Stimulated activated CD4-positive, alpha-beta T cell treated with anti-CD3 and anti-CD28 coated beads, Interleukin-2, amount 100 ng/mL, for 4 hours (primary cell): ENCODE measurements at regions not wholly inside any gene's neighbourhood (a gene's known extent, or its start where the extent isn't known, plus 50 kb on each side); places are given as distances from the start of the nearest gene placed in this dataset.

Experiments
- DNase-seq: peaks from one replicate; pipeline ENCODE4 v3.0.0-alpha.2; 2020; ENCODE audit warnings: low read depth

- DNase-seq, result no peak
Measured at GRCh38 chr3:22476976-22477375, 726.0 kb upstream of the ZNF385D start.

DNA sequence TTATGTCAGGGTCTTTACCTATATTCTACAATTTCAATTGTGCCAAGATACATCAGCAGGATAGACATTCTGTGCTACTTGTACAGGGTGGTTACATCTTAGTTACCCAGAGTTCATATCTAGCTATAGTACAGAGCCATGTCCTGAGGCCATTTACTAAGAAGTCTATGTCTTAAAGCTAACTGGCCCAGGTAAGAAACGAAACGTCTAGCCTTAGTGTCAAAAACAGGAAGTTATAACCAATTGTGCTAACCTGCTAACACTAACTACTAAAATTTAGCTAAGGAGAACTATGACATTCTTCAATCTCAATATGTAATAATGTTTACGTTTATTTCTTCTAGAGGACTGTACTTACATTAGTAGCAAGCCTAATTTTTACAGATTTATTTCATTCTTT lies 717.2 kb upstream of the UBE2E2 start:
- DNase-seq, result no peak

- DNase-seq, result no peak
Measured at GRCh38 chr3:22490747-22491146, 712.4 kb upstream of the UBE2E2 start.

GRCh38 chr3:22491344-22491743 lies 711.8 kb upstream of the UBE2E2 start:
- no peak for DNase-seq

GRCh38 chr3:22492342-22492741 lies 710.8 kb upstream of the UBE2E2 start:
- DNase-seq, result no peak

DNA sequence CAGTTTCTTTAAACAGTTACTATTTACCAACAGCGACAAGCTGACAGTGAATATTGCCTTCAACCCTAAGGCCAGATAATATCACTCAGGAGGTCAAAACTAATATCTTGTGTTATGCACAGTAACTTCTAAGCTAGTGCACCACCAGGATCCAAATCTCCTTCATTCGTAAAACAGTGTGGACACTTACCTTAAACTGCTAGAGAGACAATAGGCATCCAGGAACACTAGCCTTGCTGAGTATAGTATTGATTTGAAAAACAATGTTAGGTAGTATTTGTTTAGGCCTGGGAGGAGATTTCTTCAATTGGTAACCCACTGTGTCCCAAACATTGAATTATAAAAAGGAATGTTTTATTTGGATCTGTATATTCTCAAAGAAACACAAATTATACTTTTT lies 707.9 kb upstream of the UBE2E2 start:
- no peak for DNase-seq

DNA sequence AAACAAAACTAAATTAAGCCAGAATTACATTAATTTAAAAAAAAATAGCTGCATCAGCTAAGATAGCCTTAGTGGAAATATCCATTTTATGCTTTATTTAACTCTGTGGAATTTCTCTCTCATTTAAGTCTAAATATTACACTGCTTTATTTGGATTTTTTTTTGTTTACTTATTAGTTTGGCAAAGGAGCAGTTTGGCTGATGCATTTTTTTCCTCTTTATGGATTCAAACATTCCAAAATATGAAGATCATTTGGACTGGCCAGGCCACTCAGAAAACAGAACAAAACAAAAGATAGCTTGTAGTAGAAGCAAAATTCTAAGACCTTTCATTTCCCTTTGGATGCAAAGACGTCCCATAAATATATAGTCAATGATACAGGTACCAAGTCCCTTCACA lies 707.3 kb upstream of the UBE2E2 start:
- DNase-seq, result no peak

DNA sequence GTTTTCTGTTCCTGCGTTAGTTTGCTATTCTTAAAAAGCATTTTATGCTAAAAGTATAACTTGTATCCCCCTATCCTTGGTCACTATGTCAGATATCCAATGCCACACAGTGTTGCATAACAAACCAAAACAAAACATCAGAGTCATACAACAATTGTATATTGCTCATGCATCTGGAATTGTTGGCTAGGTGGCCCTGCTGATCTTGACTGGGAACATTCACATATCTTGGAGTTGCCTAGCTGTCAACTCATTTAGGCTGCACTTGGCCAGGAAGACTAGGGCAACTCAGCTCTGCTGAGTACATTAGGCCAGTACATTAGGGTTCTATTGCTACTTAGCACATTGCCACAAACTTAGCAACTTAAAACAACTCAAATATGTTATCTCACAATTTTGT lies 706.5 kb upstream of the UBE2E2 start:
- no peak for DNase-seq

DNA sequence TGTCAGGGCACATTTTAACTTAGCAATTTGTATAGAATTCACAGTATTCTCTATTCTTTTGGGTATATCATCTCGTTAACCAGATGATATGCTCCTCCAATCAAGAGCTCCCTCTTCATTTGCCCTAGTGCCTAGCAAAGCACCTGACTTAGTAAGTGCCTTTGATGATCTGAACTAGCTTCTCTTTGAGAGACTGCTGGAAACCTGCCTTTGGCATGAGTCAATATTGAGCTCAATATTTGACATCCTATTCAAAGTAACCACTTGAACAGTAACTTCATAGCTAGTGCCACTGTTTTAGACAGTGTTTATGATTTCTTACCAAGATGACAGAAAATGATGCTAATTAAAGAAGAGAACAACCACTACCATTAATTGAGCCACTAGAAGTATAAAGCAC lies 696.3 kb upstream of the UBE2E2 start:
- DNase-seq, result no peak

DNA sequence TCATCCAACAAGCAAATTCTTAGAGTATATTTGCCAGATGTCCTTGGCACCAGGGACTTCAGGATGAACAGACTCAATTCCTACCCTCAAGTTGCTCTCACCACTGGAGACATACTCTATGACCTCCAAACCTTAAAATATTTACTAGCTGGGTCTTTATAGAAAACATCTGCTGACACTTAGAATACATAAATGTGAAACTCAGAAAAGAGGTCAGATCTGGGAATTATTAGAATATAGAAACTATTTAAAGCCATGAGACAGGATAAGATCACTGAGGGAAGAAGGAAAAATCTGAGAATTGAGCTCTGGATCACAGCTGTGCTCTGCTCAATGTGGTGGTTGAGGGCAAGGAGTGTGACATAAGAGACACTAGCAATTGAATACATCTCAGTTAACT lies 695.4 kb upstream of the UBE2E2 start:
- no peak for DNase-seq

- DNase-seq, result no peak
Measured at GRCh38 chr3:22523925-22524324, 679.2 kb upstream of the UBE2E2 start.

DNA sequence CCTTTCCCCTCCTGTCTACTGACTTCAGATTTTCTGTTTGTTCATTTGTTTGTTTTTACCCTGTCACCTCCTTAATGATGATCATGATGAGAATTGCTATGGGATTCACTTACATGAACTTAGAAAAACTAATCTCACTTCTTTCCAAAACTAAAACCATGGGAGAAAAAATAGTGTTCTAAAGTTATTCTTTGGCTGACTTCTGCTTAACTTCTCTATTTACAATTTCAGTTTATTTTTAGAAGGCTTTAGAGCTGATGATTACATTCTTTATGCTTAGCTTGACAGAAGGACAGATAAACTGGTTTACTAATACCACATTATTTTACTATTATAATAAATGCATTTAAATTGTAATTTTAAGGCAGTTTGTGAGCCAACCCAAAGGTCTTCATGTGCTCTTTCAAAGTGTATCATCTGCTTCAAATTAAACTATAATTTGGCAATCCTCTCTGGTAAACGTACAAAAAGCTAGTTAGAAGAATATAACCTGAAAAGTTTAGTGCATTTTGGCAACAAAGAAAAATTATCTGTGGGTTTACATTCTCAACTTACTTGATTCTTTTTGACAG lies 676.8 kb upstream of the UBE2E2 start:
- DNase-seq, result no peak

DNA sequence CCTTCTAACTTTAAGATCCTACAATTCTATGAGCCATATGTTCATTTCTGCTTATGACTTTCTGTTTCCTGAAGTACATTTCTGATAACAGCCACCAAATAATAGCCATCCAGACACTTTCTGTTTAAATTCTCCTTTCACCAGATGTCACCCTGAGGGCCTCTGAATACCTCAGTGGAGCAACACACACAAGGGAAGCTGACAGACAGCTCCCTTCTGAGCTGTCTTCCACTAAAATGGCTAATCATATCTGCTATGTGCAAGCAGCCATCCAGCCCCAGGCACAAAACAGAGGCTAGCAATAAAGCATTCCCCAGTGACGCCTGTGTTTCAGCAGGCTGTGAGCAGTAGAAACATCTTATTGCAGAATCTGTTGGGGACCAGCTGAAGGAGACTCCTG lies 666.6 kb upstream of the UBE2E2 start:
- DNase-seq, result no peak

GRCh38 chr3:22537560-22537959 lies 665.6 kb upstream of the UBE2E2 start:
- no peak for DNase-seq

DNA sequence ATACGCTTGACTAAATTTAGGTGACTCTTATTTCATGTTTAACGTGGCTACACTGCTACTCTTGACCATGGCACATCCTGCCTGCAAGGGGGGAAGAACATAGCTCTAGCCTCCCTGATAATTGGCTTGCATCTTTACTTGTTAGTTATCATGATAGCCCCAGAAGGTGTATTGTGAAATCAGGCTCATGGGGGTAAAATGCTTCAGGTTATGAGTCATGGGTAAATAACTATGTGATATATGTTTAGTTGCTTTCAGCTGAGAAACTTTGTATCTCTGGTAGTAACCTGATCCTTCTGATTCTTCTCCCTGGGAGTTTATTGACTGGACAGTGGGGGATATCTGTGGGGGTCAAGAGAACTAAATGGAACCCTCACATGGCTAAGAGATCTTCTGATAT lies 660.8 kb upstream of the UBE2E2 start:
- no peak for DNase-seq

DNA sequence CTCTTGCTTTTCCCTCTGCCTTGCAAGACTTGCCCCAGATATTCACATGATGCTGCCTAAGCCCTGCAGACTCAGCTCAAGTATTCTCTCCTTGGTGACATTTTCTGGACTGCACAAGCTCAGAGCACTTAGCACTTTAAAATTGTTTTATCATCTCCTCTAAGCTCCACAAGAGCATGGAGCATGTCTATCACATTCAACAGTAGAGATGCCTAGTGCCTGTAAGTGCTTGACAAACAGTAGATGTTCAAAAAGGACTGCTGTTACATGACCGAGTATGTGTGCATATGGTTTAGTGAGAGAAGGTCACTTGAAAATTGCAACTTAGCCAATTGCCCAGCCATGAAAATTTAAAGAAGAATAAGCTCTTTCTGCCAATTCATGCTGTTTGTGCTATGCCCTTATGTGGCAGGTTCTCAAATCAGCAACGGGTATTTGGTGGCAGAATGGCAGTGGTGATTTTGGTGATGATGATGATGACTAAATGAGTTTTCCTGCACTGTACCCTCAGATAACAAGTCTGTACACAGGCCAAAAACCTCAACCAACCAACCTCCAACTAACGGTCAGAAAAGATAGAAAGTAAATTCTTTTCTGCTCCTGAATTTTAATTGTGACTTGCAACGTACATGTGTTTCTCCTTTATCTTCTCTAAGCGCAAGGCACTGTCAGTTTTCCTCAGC lies 647.2 kb upstream of the UBE2E2 start:
- DNase-seq, result no peak

DNA sequence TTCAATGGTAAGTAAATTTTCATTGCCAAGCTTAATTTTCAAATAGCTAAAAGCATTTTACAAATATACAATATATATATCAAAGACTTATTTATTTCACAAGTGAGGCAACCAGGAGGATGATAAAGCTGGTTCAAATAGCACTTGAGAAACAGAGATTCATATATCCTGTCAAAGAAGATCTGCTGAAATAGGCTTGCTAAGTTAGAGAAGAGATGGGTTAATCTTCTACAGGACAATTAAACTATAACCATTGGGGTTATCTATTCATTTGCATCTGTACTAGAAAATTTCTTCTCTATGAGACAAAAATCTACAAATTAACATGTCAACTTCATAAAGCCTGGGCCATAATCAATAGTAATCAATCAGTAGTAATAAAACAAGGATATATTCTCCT lies 637.7 kb upstream of the UBE2E2 start:
- DNase-seq, result no peak

DNA sequence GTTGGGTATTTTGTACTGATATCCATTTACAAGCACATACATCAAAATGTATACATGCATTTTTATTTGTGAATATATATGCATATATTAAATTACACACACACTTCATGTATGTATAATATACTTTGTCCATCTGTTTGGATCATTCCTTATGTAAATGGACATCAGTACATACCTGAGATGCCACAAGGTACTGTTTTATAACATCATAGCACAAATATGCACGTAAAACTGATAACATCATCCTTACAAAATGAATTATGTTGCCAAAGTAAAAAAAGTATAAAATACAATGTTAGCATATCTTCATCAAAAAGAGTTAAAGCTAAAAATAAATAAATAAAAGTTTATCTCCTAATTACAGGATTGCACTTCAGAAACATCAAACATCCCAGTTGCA lies 634.8 kb upstream of the UBE2E2 start:
- no peak for DNase-seq

DNA sequence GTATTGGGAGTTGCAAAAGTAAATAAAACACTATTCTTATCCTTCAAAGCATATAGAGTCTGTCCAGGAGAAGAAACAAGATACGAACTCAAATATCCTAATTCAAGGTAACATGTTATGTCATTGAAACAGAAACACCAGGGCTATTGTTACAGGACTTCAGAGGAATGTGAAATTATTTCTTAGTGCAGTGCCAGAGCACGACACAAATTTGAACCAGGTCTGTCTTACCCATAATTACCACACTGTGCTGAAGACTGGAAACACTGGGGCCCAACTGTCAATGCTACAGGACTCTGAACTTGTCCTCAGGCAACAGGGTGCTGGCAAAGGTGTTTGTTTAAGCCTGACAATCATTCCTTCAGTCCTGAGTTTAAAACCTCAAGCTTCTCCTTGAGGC lies 633.6 kb upstream of the UBE2E2 start:
- no peak for DNase-seq

GRCh38 chr3:22581007-22581406 lies 622.1 kb upstream of the UBE2E2 start:
- no peak for DNase-seq

- DNase-seq, result no peak
Measured at GRCh38 chr3:22582266-22582665, 620.9 kb upstream of the UBE2E2 start.

DNA sequence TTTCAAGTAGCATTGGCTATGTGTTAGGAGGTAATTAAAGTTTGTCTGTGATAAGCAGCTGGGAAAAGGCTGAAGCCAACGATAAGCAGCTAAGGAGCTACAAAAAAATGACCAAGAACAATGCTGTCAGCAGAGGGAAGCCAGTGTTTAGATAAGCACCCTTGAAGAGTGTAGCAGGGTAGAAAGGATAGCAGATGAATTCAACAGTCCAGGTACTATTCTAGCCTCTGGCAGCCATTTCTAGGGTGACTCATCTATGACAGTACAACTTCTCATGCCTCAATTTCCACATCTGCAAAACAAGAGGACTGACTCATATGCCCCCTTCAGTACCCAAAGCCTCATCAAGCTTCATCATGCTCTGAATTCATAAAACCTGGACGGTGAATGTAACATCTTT lies 617.6 kb upstream of the UBE2E2 start:
- no peak for DNase-seq

GRCh38 chr3:22585911-22586310 lies 617.2 kb upstream of the UBE2E2 start:
- DNase-seq, result no peak

GRCh38 chr3:22587446-22587845 lies 615.7 kb upstream of the UBE2E2 start:
- DNase-seq, result no peak
